ENCODE measurements at regions not wholly inside any gene's neighbourhood (a gene's known extent, or its start where the extent isn't known, plus 50 kb on each side); places are given as distances from the start of the nearest gene placed in this dataset.

- no peak for TF ChIP-seq POLR2AphosphoS5 (IDR thresholded peaks at IDR 0.05; ENCODE audit: insufficient read depth in 1 of 2, low read depth in 1 of 2)
- no peak for TF ChIP-seq POLR2A (IDR thresholded peaks at IDR 0.05)
- no peak for TF ChIP-seq CTCF (IDR thresholded peaks at IDR 0.05)
Observed at GRCh38 chr4:136017556-136017955, 1514.7 kb downstream of the PCDH18 start.

Data from vagina (tissue), 2 donors.